NCI-H187 (cell line): ENCODE measurements at regions not wholly inside any gene's neighbourhood (a gene's known extent, or its start where the extent isn't known, plus 50 kb on each side); places are given as distances from the start of the nearest gene placed in this dataset.
A peak's percentile ranks its signal among the peaks of the same experiment; 100 is the strongest.

Source experiments
- DNase-seq, 2 experiments: peaks; one replicate each; lab custom pipeline; 2025; lab: John Stamatoyannopoulos, UW

DNA sequence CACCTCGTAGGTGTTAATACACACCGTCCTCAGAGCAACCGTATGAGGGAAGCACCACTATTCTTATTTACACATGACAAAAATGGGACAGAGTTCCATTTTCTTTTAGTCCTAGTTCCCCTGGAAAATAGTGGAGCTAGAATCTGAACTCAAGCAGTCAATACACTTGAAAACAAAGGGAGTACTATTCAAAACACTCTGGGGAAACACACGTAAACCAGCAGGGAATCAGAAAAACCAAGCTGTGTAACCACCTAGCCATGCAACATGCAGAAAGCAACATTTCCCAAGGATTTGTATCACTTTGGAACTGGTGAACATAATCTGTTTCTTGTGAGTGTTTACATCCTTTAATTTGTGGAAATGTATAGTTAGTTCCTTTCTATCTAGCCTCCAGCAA is 208.2 kb downstream of the UBE2E3 start:
- DNase-seq, result no peak

DNA sequence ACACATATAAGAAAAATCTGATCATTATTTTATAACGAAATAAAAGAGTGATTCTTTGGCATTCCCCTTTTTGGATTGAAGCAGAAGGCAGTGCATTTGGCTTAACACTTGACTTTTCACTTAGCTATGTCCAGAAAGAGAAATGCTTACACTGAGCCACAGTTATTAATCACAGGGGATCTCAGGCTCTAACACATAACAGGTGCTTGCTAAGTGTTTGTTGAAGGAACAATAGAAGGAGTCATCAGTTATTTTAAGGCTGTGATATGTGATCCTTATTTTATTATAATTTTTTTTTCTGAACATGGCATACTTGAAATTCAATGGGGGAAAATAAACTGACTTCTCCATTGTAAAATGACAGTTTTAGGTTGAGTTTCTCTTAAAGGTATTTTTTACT is 209.5 kb downstream of the UBE2E3 start:
- no peak for DNase-seq

DNA sequence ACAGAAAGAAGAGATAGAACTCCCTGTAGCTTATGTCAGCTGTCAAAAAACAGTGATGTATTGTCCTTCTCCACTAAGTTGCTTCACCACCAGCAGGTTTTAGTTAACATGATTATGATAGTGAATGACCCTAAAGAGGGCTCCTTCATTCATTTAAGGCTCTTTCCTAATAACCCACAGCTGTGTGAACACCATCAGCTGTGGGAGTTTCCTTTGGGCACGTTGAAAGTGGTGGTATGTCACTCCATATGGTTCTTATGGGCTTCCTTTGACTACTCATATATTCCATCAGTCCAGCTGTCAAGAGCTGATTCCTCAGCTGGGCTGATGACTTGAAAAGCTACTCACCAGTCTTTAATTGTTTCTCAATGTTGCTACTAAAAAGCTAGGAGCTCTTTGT is 210.3 kb downstream of the UBE2E3 start:
- DNase-seq, result no peak

DNA sequence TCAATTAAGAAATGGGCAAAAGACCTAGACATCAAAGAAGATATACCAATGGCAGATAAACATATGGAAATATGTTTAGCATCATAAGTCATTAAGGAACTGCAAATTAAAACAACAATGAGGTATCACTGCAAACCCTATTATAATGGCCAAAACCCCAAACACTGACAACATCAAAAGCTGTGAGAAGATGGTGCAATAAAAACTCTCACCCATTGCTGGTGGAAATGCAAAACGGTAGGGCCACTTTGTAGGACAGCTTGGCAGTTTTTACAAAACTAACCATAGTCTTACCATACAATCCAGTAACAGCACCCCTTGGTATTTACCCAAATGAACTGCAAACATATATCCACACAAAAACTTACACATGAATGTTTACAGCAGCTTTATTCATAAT is 213.1 kb downstream of the UBE2E3 start:
- no peak for DNase-seq

DNA sequence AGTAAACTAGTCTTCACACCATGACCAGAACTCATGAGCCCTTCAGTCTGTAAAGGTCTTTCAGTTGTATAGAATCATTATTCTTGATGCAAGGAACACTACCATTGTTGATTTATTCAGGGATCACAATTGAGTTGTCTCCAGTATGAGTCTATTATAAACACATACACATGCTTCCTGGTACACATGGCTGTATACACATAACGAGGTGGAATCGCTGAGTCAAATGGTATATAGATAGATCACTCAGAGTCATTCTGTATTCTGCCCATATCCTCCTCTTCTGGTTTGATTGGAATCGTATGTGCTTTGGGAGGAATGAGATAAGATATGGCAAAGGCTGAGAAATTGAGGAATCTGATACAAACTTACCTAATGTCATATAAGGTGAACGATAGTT is 216.0 kb downstream of the UBE2E3 start:
- no peak for DNase-seq

DNA sequence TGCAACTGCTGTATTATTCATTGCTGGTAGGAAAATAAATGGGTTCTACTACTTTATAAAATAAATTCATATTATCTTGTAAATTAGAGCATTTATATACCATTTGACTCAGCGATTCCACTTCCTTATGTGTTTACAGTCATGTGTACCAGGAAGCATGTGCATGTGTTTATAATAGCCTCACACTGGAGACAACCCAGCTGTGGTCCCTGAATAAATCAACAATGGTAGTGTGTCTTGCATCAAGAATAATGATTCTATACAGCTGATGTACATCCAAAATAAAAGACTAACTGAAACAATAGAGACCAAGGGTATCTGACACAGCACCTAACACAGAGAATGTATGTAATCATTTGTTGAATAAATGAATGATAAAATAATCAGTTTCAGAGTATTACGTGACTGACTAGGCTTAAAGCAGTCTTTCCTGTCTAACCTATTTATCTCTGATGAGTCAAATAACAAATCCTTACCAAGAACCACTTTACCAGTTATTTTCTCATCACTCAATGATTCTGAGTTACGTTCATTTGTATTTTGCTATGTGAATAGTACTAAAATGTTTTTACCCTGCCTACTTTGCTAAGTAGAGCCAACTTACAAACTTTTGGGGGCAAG is 216.8 kb downstream of the UBE2E3 start:
- DNase-seq, result no peak

DNA sequence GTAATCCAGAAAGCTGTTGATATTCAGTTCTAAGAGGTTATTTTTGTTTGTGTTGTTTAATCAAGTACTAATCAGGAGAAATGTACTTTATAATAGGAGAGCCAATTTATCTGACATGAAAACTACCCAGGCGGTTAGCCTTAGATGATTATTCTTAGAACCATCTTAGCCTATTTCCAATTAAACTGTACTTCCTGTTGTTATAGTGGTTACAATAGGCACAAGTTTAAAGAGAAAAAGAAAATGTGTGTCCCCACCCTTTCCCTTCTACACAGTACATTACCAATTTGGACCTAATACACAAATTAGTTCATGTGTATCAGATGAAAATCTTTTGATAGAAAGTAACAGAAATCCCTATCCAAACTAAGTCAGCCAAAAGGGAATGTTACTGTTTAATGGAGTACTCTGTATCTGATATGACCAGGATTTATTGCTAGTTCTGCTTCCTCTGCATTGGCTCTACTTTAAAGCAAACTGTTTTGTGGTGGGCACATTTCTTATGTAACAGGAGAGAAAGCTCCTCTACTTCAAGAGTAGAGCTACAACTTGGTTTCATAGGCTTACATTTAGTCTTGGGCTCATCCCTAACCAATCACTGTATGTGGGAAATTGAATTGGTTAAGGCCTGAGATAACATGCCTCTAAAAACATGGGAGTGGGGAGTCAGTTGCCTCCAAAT is 217.9 kb downstream of the UBE2E3 start:
- no peak for DNase-seq

DNA sequence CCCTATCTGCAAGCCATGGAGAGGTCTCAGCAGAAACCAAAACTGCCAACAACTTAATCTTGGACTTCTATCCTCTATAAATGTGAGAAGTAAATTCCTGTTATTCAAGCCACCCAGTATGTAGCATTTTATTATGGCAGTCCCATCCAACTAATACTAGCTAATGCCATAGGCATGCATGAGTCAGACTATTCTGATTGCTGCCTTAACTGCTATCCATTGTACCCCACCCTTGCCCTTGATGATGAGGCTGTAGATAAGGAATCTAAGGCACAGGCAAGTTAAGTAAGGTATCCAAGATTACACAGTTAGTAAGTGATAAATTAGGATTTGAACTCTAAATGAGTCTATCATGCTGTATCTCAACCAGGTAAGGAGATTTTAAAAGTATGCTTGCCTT is 223.0 kb downstream of the UBE2E3 start:
- DNase-seq, result no peak

DNA sequence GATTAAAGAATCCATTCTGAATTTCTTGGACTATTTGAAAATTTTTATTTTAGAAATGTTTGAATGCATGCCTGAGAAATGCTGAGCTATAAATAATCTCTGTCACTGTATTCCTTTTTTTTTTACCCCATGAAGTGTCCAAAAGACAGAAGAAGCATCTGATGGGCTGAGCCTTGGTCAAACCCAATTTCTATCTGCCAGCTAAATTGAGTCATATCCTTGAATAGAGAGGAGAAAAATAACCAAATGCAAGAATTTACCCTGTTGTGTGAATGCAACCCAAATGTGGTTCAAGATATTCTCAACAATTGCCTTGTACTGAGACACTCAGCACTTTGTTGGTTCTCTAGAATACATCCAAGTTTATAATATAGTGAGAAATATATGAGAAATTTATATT is 223.5 kb downstream of the UBE2E3 start:
- DNase-seq, result no peak

DNA sequence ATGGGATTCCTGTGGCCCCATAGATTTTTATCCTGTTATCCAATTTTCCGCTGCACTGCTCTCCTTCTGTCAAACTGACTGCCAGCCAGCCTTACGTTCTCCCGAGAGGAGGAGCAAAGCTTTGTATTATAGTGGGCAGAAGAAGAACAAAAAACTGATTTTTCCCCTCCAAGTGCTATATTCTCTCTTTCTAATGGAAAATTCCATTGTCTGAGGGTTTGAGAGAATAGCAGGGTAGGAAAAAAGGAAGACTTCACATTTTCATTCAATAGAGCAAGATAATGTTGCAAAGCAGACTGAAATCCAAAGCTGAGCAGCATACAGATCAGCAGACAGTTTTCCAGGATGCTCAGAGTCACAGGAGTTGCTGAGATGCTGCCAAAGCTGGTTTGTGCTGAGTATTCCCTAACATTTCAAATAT is 238.0 kb downstream of the UBE2E3 start:
- DNase-seq, result no peak

DNA sequence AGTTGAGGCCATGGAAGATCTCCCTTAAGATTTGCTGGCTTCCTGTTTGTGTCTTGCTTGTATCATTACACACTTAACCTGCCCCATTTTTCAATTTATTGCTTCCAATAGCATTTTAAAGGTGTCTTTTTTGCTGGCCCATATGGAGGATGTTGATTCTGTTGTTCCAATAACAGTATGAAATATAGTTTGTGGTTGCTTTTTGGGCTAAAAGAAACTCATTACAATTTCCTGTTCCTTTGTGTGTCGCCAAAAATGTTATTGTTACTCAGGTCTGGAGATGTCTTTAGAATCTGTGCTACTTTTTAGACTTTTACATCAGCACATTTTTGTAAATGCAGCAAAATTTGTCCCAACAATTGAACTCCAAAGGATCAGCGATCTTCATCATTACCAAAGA is 234.0 kb upstream of the ITGA4 start:
- no peak for DNase-seq

DNA sequence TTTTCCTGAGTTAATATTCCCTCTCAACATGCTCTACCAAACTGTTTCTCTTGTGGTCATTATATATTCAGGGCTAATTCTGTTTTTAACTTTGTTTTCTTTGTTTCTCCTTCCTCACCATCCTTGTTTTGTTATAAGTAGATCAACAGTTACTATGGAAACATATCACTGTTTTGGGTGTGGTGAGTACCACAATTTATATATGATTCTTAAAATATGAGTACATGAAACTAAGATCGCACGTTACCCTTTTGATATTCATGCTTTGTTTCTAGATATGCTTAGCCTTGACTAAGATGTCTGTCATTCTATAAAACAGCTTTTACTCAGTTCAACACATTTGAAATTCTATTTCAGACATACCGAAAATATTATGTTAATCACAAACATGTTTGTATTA is 232.3 kb upstream of the ITGA4 start:
- no peak for DNase-seq

DNA sequence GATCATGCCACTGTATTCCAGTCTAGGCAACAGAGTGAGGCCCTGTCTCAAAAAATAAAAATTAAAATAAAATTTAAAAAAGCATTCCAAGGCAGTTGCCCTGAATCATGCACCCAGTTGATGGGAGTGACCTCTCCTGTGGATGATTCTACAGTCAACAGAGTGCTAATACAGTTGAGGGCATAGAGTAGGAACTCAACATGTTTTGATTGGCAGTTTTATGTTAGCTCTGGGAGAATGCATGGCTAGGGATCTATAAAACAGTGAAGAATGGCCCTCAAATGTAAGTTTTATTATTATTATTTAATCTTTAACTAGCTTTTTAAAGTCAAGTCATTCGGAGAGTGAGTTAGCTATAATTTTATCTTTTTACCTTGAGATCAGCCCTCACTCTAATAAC is 228.5 kb upstream of the ITGA4 start:
- no peak for DNase-seq

DNA sequence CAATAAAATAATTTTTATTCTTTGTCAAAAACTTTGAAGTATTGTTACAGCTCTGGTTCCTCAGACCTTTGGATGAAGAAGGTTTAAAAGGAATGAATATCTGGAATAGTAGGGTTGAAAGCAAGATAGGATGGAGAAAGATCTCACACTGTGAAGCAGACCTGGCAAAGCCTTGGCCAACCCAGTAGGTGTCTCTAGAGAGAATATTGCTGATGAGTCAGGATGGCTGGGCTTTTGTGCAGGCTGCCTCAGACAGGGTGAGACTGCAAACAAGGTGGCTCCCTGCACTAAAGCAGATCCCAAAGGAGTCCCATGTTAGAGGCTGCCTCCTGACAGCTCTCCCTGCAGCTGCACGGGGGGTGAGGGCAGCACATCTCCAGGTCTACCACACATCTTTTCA is 226.0 kb upstream of the ITGA4 start:
- DNase-seq, result no peak

DNA sequence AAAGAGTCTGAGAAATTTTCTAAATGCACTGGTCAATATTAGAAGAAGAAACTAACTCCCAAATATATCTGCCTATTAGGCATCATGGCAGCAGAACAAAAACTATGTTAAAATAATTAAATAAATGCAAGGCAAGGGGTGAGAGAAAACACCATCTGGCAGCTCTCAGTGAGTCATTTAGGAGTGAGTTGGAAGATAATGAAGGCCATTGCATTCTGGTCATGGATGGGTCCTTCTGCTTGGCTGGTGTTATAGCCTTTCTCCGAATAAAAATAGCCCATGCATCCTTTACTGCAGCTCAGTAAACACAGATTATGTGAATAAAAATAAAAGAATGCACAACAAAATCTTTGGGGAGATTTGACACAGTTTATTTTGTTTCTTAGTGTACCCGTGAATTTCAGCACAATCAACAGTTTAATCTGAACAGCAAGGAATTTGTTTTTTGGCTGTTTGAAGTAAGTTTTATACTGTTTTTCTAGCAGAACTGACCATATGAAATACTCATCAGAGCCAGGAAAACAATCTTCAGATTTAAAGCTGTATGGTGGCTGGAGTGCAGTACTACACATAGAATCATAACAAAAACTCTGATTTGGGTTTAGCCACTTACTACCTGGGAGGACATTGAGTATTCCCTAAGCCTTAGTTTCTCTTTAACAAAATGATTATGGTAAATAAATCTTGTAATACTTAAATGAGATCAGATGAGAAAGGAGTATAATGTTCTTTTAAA is 225.1 kb upstream of the ITGA4 start:
- DNase-seq, result no peak

DNA sequence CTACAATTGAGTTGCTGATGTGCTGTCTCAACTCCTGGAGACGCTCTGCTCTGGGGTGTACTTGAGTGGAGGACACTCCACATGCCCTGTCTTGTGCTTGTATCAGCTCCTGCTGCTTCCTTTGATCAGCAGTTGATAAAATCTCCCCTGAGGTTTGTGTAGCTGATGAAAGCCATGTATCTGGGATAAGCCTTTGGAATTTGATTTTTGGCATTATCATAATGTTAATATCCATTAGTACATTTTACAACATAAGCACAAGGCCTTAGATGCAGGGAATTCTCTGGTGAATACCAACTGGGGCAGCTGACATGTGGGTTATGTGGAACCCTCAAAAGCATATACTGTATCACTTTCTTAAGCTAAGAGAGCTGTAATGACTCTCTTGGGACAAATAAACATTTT is 222.7 kb upstream of the ITGA4 start:
- peak; percentile 54 to 82 for DNase-seq

DNA sequence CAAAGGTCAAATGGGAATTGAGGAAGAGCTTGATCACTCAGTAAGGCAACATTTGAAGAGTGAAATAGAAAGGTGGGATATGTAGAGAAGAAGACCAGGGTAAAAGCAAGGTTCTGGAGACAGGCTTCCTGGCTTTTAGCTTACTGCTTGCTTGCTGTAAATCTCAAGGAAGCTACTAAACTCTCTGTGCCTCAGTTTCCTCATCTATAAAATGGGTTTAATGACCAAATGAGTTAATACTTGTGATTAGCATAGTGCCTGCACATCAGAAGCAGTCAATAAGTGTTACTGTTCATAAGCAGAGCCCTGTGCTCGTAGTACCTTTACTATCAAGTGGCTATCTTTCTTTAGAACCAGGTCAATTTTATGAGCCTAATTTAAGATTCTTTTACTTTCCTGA is 222.2 kb upstream of the ITGA4 start:
- DNase-seq, result no peak

DNA sequence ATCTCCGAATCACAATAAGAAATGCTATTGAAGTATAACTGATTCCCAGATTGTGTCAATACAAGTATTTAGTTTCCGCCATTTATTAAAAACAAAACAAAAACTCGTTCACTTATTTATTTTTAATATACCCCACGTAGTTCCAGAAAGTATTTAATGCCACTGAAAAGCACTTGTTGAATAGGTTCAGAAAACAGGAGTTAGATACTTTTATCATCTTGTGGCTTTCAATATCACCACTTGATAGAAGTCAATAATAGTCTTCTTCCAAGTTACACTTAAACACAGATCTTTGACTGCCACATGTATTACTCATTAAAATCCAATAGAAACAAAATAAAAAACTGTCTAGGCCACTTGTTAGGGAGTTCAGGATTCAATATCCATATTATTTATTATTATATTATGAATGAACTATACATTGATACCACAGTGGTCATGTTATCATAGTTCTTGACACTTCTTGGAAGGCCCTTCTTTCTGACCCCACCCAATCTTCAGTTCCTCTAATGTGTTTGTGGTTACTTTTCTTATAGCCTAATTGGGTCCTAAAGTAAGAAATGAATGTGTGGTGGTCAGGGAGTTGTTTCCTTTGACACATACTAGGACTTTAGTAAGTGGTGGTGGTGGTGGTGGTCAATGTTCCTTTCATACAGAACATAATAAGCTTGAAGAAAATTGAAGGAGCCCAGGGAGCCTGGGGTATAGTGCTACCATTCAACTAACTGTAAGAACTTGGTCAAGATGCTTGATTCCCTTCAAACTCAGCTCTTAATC is 221.3 kb upstream of the ITGA4 start:
- no peak for DNase-seq

DNA sequence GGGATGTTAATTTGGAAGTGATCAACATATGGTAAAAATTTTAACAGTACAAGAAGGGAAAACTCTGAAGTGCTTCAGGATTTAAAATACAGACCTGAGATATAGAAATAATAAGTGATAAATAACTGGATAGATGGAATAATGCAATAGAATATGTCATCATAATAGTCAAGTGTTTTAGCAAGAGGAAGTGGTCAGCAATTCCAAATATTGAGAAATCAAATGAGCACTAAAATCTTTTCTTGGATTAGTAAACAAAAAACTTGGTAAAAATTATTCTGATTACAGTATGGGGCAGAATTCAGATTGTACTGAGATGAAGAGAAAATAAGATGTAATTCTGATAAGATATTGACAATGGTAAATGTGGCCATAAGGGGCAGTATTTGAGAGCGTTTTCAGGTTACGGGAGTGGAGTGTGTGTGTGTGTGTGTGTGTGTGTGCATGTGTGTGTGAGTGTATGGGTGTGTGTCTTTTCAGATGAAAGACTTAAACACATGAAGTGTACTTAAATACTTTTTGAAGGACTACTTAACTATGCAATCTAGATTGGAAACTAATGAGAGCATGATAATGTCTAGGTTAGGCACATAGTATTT is 217.9 kb upstream of the ITGA4 start:
- DNase-seq, result no peak

DNA sequence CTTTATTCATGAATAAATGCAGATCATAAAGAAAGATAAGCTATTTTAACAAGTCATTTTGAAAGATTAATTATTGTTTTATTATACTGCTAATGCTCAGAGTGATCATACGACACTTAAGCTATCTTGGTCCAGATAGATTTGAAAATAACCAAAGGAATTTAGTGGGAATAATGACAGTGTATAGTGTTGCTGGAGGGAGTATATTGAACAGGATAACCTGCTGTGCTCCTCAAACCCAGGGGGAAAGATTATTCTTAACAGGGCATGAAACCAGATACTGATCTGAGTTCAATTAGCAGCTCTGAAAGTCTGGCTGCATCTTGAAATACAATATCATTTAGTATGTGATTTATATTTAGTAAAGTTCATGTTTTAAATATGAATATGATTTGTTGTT is 216.3 kb upstream of the ITGA4 start:
- DNase-seq, result no peak

DNA sequence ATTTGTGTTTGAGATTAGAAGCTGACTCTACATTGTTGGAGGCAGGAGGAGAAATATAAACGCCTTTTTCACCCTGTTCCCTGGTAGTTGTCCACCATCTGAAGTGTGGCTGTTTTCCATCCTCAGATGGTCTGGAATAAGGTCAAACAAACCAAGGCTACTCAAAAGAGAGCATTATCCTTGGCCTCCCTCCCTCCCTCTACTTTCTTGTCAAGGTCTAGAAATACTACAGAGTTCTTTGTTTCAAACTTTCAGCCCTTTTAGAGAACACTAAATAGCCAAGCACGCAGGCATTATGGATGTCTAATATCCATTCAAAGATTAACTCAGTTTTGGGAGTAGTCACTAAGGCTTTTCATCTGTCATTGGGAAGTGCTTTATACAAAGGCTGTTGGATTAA is 215.8 kb upstream of the ITGA4 start:
- DNase-seq, result no peak

DNA sequence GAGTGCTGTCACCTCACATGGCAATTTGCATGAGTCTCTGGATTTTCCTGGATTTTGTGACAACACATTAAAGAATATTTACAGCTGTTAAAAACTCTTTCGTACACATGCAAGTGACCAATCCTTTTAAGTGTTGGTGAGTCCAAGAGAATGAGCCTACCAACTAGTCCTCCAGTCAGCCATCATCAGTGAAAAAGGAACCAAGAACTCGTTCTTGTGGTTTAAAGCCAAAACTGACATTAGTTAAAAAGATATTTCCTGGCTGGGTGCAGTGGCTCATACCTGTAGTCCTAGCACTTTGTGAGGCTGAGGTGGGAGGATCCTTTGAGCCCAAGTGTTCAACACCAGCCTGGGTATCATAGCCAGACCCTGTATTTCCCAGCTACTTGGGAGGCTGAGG is 215.4 kb upstream of the ITGA4 start:
- DNase-seq, result no peak
